A549 (cell line): ENCODE measurements at regions not wholly inside any gene's neighbourhood (a gene's known extent, or its start where the extent isn't known, plus 50 kb on each side); places are given as distances from the start of the nearest gene placed in this dataset.

Experiments used
- CHD2 ChIP-seq: fragments of 150-350 bp; IDR thresholded peaks from 2 replicates; pipeline ENCODE4 v1.6.1; 2014; ENCODE audit warnings: low read length; ENCODE audit not compliant: partially characterized antibody
- EP300 ChIP-seq, 2 experiments: fragments of >200 bp; sonication (Bioruptor Twin); formaldehyde crosslinking; IDR thresholded peaks; 2 replicates in 1 of 2; 3 replicates in 1 of 2; pipeline ENCODE4 v1.6.1; 2016 to 2017
- ESRRA ChIP-seq: fragments of 150-350 bp; IDR thresholded peaks from 2 replicates; pipeline ENCODE4 v1.6.1; 2014; ENCODE audit warnings: mild to moderate bottlenecking, low read length, borderline replicate concordance
- POLR2A ChIP-seq: IDR thresholded peaks from 2 replicates; pipeline ENCODE4 v1.6.1; 2012; ENCODE audit warnings: mild to moderate bottlenecking, low read length
- SMC3 ChIP-seq: fragments of >200 bp; sonication (Bioruptor Twin); formaldehyde crosslinking; IDR thresholded peaks from 3 replicates; pipeline ENCODE4 v1.6.1; 2018; ENCODE audit warnings: inconsistent platforms
- TF ChIP-seq, protein P1 (sequence below): fragments of >200 bp; sonication (Bioruptor Twin); formaldehyde crosslinking; IDR thresholded peaks from 3 replicates; pipeline ENCODE4 v1.5.1; 2016

DNA sequence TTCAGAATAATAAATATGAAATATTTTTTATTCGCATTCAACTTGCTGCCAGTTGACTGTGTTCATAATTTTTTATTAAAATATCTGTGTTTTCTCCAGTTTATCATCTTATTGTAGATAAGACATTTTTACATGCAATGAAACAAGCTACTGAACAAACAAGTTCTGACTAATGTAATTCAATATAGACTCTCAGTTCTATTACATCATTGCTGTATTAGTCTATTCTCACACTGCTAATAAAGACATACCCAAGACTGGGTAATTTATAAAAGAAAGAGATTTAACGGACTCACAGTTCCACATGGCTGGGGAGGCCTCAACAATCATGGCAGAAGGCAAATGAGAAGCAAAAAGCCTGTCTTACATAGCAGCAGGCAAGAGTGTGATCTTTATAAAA is 1357.7 kb upstream of the CITED2 start:
- no peak for TF ChIP-seq POLR2A
- TF ChIP-seq CHD2: no peak
- TF ChIP-seq, protein P1, sequence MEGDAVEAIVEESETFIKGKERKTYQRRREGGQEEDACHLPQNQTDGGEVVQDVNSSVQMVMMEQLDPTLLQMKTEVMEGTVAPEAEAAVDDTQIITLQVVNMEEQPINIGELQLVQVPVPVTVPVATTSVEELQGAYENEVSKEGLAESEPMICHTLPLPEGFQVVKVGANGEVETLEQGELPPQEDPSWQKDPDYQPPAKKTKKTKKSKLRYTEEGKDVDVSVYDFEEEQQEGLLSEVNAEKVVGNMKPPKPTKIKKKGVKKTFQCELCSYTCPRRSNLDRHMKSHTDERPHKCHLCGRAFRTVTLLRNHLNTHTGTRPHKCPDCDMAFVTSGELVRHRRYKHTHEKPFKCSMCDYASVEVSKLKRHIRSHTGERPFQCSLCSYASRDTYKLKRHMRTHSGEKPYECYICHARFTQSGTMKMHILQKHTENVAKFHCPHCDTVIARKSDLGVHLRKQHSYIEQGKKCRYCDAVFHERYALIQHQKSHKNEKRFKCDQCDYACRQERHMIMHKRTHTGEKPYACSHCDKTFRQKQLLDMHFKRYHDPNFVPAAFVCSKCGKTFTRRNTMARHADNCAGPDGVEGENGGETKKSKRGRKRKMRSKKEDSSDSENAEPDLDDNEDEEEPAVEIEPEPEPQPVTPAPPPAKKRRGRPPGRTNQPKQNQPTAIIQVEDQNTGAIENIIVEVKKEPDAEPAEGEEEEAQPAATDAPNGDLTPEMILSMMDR: no peak
- no peak for TF ChIP-seq SMC3
- no peak for TF ChIP-seq ESRRA
- TF ChIP-seq EP300 (IDR thresholded peaks at IDR 0.05): no peak
